Mucosa of gallbladder (tissue), 1 donor: ENCODE measurements at regions not wholly inside any gene's neighbourhood (a gene's known extent, or its start where the extent isn't known, plus 50 kb on each side); places are given as distances from the start of the nearest gene placed in this dataset.
A peak's percentile ranks its signal among the peaks of the same experiment; 100 is the strongest.

Experiments
- DNase-seq: peaks from one replicate; pipeline ENCODE4 v3.0.0-alpha.2; 2020; ENCODE audit warnings: low spot score
- donor health status: DM: no; HTN: no; CAD: no.

DNA sequence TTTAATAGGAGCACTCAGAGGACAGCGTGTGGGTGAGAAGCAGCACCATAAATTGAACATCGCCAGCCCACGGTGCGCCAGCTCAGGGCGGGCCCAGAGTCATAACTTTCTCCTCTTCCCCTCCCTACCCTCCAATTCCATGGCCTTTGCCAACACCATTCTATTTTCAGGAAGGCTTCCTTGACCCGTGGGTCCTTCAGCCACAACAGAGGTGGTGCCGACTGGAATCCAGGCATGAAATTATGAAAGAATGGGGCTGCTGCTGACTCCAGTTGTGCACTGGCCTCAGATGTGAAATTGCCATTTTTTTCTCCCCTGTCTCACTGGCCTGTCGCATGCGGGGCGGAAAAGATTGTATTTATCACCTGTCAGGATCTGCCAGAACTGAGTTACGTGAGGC is 345.9 kb downstream of the MIAT start:
- DNase-seq, result no peak

DNA sequence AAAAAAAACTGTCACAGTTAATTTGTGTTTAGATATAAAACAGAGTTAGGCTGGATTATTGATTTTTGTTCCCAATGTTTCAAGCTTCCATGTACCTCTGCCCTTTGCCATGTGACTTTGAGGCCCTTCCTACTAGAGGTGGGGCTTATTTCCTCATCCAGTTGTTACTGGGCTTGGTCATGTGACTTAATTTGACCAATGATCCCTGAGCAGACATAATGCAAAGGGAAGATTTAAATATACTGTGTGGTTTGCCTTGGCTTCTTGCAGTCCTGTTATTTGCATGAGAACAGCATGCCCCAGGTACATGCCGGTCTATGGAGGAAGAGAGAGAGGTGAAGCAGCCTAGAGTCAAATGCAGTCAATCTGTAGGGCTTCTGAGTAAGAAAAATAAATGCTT is 347.0 kb downstream of the MIAT start:
- DNase-seq, result no peak

DNA sequence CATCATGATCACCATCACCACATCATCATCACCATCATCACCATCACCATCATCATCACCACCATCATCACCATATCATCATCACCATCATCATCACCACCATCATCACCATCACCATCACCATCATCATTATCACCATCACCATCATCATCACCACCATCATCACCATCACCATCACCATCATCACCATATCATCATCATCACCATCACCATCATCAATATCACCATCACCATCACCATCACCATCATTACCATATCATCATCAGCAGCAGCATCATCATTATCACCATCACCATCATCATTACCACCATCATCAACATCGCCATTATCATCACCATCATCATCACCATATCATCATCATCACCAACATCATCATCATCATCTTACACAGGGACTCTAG is 351.1 kb downstream of the MIAT start:
- no peak for DNase-seq

DNA sequence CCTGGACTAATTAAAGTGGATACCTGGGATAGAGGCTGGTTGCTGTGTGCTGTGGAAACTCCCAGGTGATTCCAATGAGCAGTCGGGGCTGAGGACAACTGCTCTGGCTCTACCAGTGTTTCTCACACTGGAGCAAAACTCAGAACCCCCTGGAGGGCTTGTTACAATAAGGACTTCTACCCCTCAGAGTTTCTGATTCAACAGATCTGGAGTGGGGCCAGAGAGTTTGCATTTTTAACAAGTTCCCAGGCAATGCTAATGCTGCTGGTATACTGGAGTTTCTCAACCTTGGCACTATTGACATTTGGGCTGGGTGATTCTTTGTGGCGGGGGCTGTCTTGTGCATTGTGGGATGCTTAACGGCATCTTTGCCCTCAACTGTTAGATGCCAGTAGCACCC is 353.7 kb downstream of the MIAT start:
- no peak for DNase-seq

DNA sequence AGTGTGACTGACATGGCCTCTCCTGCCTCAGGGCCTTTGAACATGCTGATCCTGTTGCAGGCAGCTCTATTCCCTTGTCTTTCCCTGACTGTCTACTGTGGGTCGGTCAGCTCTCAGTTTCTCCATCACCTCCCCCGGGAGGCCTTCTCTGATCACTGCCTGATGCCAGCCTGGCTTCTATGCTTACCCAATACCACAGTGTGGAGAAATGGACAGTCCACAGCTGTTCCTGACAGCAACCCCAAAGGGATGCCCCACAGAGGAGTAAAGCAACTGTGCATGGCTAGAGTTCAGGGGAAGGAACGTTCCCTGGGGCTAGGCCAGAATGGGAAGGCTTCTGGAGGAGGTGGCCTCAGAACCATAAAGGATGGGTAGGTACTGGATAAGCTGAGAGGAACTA is 354.3 kb downstream of the MIAT start:
- DNase-seq, result no peak

GRCh38 chr22:27019827-27020226 is 362.4 kb downstream of the MIAT start:
- DNase-seq, result no peak

- no peak for DNase-seq
Observed at GRCh38 chr22:27022274-27022895, 365.0 kb downstream of the MIAT start.

GRCh38 chr22:27022896-27023361 is 365.5 kb downstream of the MIAT start:
- no peak for DNase-seq

- DNase-seq, result no peak
Observed at GRCh38 chr22:27023591-27023990, 366.2 kb downstream of the MIAT start.

- DNase-seq, result no peak
Observed at GRCh38 chr22:27024982-27025381, 367.6 kb downstream of the MIAT start.

GRCh38 chr22:27028093-27028492 is 370.7 kb downstream of the MIAT start:
- DNase-seq, result no peak

GRCh38 chr22:27029584-27030130 is 372.3 kb downstream of the MIAT start:
- no peak for DNase-seq

DNA sequence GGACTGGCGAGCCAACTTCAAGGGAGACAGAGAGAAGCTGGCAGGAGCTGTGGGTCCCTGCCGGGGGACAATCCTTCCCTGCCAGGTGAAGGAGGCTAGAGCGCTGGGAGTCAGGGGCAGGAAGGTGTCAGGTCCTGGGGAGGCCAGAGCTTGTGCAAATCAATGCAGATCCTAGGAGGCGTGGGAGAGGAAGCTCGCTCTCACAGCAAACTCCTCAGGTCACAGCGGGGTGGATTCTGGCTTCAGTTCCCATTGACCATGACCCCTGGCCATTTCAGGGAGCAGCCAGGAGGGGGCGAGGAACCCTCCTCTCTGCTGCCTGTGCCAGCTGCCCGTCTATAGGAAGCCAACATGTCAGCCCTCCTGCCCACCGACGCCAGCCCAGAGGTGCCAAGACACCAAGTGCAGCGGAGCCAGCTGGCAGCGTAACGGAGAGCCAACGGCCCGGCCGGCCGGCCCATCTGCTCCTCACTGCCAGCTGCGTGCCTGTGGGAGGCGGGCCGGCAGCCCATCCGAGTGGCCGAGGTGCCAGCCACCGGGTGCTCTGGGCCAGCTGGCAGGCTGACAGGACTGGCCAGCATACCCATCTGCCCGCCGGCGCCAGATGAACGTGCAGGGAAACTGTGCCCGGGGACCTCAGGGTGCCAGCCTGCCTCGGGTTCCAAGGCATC is 374.8 kb downstream of the MIAT start:
- peak; percentile 18 for DNase-seq

GRCh38 chr22:27041745-27042310 is 384.4 kb downstream of the MIAT start:
- DNase-seq, result no peak

DNA sequence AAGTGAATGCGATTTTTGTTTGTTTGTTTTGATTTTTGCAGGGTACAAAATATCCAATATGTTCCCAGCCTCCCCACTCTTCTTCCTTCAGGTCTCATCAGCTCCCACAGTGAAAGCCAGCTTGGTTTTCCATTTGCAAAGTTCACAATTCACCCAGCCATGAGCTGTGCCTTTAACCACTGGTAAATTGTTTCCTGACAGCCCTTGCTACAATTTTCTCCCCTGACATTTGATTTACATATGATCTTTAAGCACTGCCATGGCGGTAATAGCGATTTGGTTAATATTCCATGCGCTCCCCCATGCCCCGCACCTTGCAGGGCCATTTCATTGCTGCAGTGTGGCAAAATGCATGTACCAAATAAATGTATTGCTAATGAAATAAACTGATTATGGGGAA is 385.9 kb downstream of the MIAT start:
- no peak for DNase-seq

GRCh38 chr22:27045103-27045947 is 387.9 kb downstream of the MIAT start:
- DNase-seq, result no peak

DNA sequence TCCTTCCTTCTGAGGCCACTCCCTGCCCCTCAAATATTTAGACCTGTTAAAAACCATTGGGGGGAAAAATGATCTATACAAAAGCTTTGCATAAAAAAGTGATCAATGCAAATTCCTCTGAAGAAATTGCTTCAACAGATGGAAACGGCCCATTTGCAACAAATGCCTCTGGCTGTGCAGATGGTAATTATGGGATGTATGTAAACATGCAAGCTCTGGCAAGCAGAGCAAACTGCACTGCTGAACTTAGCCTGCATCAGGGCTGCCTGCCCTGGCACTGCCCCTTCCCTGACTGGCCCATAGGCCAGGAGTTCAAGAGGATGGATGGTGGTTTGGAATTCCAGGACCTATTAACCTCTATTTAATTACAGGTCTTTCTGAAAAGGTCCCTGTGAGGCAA is 388.7 kb downstream of the MIAT start:
- no peak for DNase-seq

- no peak for DNase-seq
Observed at GRCh38 chr22:27046603-27047002, 389.2 kb downstream of the MIAT start.

DNA sequence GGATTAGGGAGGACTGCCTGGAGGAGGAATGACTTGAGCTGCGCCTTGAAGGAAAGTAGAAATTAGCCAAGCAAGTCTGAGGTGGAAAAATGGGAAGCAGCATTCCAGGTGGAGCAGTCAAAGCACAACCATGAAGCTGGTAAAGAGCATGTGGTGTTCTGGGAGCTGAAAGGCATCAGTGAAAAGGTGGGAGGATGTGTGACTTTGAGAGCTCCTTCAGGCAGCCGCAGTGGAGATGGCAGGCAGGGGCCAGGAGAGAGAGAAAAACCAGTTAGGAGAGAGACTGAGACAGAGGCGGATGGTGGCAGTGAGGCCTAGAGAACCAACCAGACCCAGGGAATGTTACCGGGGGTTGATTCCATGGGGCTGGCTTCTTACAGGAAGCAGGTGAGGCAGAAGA is 393.4 kb downstream of the MIAT start:
- DNase-seq, result no peak

DNA sequence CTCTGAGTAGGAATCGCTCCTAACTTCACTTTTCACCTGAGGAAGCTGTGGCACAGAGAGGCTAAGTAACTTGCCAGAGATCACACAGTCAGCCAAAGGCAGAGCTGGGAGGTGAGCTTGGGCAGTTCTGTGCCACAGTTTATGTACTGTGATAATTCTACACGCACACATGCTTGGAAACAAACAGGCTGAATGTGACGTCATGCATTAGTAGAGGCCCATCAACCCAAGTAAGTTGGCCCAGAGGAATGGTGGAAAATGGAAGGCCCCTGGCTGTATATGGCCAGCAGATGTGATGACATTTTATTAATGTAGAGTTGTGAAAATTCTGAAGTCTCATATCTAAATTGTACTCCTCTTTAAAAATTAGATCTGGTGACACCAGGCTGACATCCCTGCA is 394.0 kb downstream of the MIAT start:
- no peak for DNase-seq

- no peak for DNase-seq
Observed at GRCh38 chr22:27057717-27058116, 400.3 kb downstream of the MIAT start.

GRCh38 chr22:27060190-27060589 is 402.8 kb downstream of the MIAT start:
- DNase-seq, result no peak
